GM06990 (cell line): ENCODE measurements at regions not wholly inside any gene's neighbourhood (a gene's known extent, or its start where the extent isn't known, plus 50 kb on each side); places are given as distances from the start of the nearest gene placed in this dataset.

ENCODE experiments used
- DNase-seq: peaks from one replicate; pipeline ENCODE4 v3.0.0-alpha.2; 2011; ENCODE audit not compliant: insufficient read length; ENCODE audit errors: extremely low read depth
- H3K27me3 ChIP-seq: replicated peaks from 2 replicates; pipeline ENCODE4 v1.6.0; 2011; ENCODE audit warnings: low read length; ENCODE audit not compliant: control insufficient read depth, insufficient read depth
- H3K36me3 ChIP-seq: 2 replicates; pipeline ENCODE4 v1.5.1; 2011; ENCODE audit warnings: low read length; ENCODE audit not compliant: control insufficient read depth, insufficient read depth
- H3K4me3 ChIP-seq: replicated peaks from 2 replicates; pipeline ENCODE4 v1.5.1; 2011; ENCODE audit warnings: low read depth, mild to moderate bottlenecking, control low read depth, low read length
- CTCF ChIP-seq: IDR thresholded peaks from 2 replicates; pipeline ENCODE4 v1.5.1; 2011; ENCODE audit warnings: low read length, control low read depth, mild to moderate bottlenecking, inconsistent platforms; ENCODE audit not compliant: insufficient read depth, poor library complexity, severe bottlenecking

GRCh38 chr9:10706788-10707187 lies 94.0 kb upstream of the PTPRD start:
- TF ChIP-seq CTCF, result no peak
- H3K36me3 ChIP-seq, result no peaks in the 10 kb centered on the region
- H3K27me3 ChIP-seq, result no peaks in the 10 kb centered on the region
- no peak for DNase-seq
- H3K4me3 ChIP-seq, result no peak overlapping the region

- no peak for TF ChIP-seq CTCF
- no peaks in the 10 kb centered on the region for H3K36me3 ChIP-seq
- no peak for DNase-seq
Observed at GRCh38 chr9:10721301-10721700, 108.5 kb upstream of the PTPRD start.

DNA sequence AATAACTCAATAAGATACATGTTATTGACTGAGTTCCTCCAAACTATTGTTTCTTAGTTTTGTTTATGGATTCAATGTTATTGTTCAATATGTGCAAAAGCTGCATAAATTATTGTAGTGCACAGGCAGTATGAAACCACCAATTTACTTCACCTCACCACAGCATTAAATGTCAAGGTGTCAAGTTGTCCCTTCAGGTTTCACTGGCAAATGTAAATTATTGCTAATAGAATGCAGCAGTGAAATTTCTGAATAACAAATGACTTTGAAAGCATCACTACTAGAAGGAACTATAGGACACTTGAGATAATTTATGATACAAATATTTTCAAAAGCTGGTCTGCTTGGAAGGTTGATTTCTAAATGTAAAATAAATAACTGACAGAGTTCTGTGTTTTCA lies 116.4 kb upstream of the PTPRD start:
- H3K36me3 ChIP-seq, result no peaks in the 10 kb centered on the region

More at GRCh38 chr9:10721301-10721700, 108.5 kb upstream of the PTPRD start:
- Histone ChIP-seq H3K27me3 (no peaks in the 10 kb centered on the region), H3K4me3 (no peak overlapping the region)

GRCh38 chr9:10744669-10745068 lies 131.9 kb upstream of the PTPRD start:
- Histone ChIP-seq H3K36me3 (no peaks in the 10 kb centered on the region), H3K4me3 (no peak overlapping the region), H3K27me3 (no peaks in the 10 kb centered on the region)
- TF ChIP-seq CTCF, result no peak
- no peak for DNase-seq

More for the DNA sequence above, 116.4 kb upstream of the PTPRD start:
- Histone ChIP-seq H3K27me3 (no peaks in the 10 kb centered on the region), H3K4me3 (no peak overlapping the region)
- TF ChIP-seq CTCF, result no peak
- no peak for DNase-seq

- TF ChIP-seq CTCF, result no peak
- Histone ChIP-seq H3K27me3 (no peaks in the 10 kb centered on the region), H3K36me3 (no peaks in the 10 kb centered on the region), H3K4me3 (no peak overlapping the region)
- no peak for DNase-seq
Observed at GRCh38 chr9:10753474-10753873, 140.7 kb upstream of the PTPRD start.

- Histone ChIP-seq H3K27me3 (no peaks in the 10 kb centered on the region), H3K4me3 (no peak overlapping the region), H3K36me3 (no peaks in the 10 kb centered on the region)
- no peak for TF ChIP-seq CTCF
- DNase-seq, result no peak
Observed at GRCh38 chr9:10764481-10764880, 151.7 kb upstream of the PTPRD start.
